GM21825 (cell line): ENCODE measurements at regions not wholly inside any gene's neighbourhood (a gene's known extent, or its start where the extent isn't known, plus 50 kb on each side); places are given as distances from the start of the nearest gene placed in this dataset.
"Not testable (repeated sequence)": the region's sequence is repeated elsewhere in the genome, so short reads cannot be mapped to it uniquely, and the experiment has no call there.

Experiments
- ATAC-seq: cut with Tn5 transposase; IDR thresholded peaks from one replicate; pipeline ENCODE4 v1.9.1; 2021; ENCODE audit warnings: mild to moderate bottlenecking, moderate library complexity; ENCODE audit not compliant: unreplicated experiment

- ATAC-seq, result no peak
Measured at GRCh38 chrX:16316331-16316730, 149.1 kb downstream of the MAGEB17 start.

GRCh38 chrX:16319929-16320328 lies 152.6 kb downstream of the MAGEB17 start:
- no peak for ATAC-seq

GRCh38 chrX:16320765-16321355 lies 153.6 kb downstream of the MAGEB17 start:
- ATAC-seq, result no peak

- no peak for ATAC-seq
Measured at GRCh38 chrX:16333453-16333852, 166.2 kb downstream of the MAGEB17 start.

- ATAC-seq, result no peak
Measured at GRCh38 chrX:16335181-16335580, 167.9 kb downstream of the MAGEB17 start.

GRCh38 chrX:16347968-16348670 lies 180.8 kb downstream of the MAGEB17 start:
- ATAC-seq, result no peak

- no peak for ATAC-seq
Measured at GRCh38 chrX:16357902-16358301, 190.6 kb downstream of the MAGEB17 start.

GRCh38 chrX:16360056-16360455 lies 192.8 kb downstream of the MAGEB17 start:
- ATAC-seq, result not testable (repeated sequence)

- no peak for ATAC-seq
Measured at GRCh38 chrX:16368696-16369095, 201.4 kb downstream of the MAGEB17 start.

GRCh38 chrX:16376056-16376455 lies 208.8 kb downstream of the MAGEB17 start:
- no peak for ATAC-seq

- ATAC-seq, result no peak
Measured at GRCh38 chrX:16386126-16386525, 218.8 kb downstream of the MAGEB17 start.

- ATAC-seq, result no peak
Measured at GRCh38 chrX:16392597-16392996, 225.3 kb downstream of the MAGEB17 start.

- no peak for ATAC-seq
Measured at GRCh38 chrX:16394290-16394689, 227.0 kb downstream of the MAGEB17 start.

GRCh38 chrX:16403808-16404207 lies 236.5 kb downstream of the MAGEB17 start:
- no peak for ATAC-seq

- no peak for ATAC-seq
Measured at GRCh38 chrX:16416588-16416987, 233.4 kb upstream of the S100G start.

GRCh38 chrX:16418650-16419049 lies 231.3 kb upstream of the S100G start:
- no peak for ATAC-seq

GRCh38 chrX:16427668-16428067 lies 222.3 kb upstream of the S100G start:
- no peak for ATAC-seq

- no peak for ATAC-seq
Measured at GRCh38 chrX:16429406-16429805, 220.6 kb upstream of the S100G start.

GRCh38 chrX:16431266-16431665 lies 218.7 kb upstream of the S100G start:
- ATAC-seq, result no peak

- no peak for ATAC-seq
Measured at GRCh38 chrX:16433021-16433420, 216.9 kb upstream of the S100G start.

- ATAC-seq, result no peak
Measured at GRCh38 chrX:16435399-16435986, 214.5 kb upstream of the S100G start.
